ENCODE measurements at regions not wholly inside any gene's neighbourhood (a gene's known extent, or its start where the extent isn't known, plus 50 kb on each side); places are given as distances from the start of the nearest gene placed in this dataset.
A peak's percentile ranks its signal among the peaks of the same experiment; 100 is the strongest.

GRCh38 chr4:128572778-128573241 is 236.7 kb upstream of the JADE1 start:
- BruUV-seq (replicated peaks): no TSS peak
- no peaks in the 10 kb centered on the region for H3K27me3 ChIP-seq (ENCODE audit: insufficient read depth, low read depth)
- no peaks in the 10 kb centered on the region for H3F3A ChIP-seq (ENCODE audit: insufficient read depth, low read depth)
- DNase-seq: peak; percentile 19 to 45
- no peak overlapping the region for H3K4me2 ChIP-seq
- H3K79me2 ChIP-seq (ENCODE audit: low read depth): no peaks in the 10 kb centered on the region
- peak overlapping the region; percentile 46; the same call in 1 of the 2 replicates for H3K27ac ChIP-seq
- no peaks in the 10 kb centered on the region for H4K20me1 ChIP-seq (ENCODE audit: insufficient read depth)
- H3K4me1 ChIP-seq (replicated peaks; ENCODE audit: insufficient read depth): peaks cover 20% of the 10 kb centered on the region
- TF ChIP-seq CTCF (conservative IDR thresholded peaks at IDR 0.05): no peak
- TF ChIP-seq EZH2 (IDR thresholded peaks at IDR 0.05; ENCODE audit: low read depth): no peak
- no peaks in the 10 kb centered on the region for H3K36me3 ChIP-seq (ENCODE audit: low read depth)
- no peaks in the 10 kb centered on the region for H3K9me3 ChIP-seq (ENCODE audit: insufficient read depth, low read depth)
- intact Hi-C loops (cut with micrococcal nuclease; ENCODE audit: unreplicated experiment): loop anchor here (1.0 to 2.0 kb wide), 2 partner anchors 44 to 238 kb away; no protein-coding TSS in a partner anchor
- H3K4me3 ChIP-seq: no peak overlapping the region
- POLR2A ChIA-PET (ENCODE audit: unreplicated experiment): no interaction called here
- H2AFZ ChIP-seq: no peak overlapping the region
- CTCF ChIA-PET: interaction anchor here (0.6 kb wide), 1 partner anchor 237 kb away, joined by 6 read pairs; the partner anchor contains the start of gene JADE1
- H3K9me2 ChIP-seq (ENCODE audit: insufficient read depth): no peaks in the 10 kb centered on the region

- Histone ChIP-seq H4K20me1 (ENCODE audit: insufficient read depth) (no peaks in the 10 kb centered on the region), H3K9me3 (ENCODE audit: insufficient read depth, low read depth) (no peaks in the 10 kb centered on the region), H3F3A (ENCODE audit: insufficient read depth, low read depth) (no peaks in the 10 kb centered on the region), H2AFZ (no peak overlapping the region), H3K9me2 (ENCODE audit: insufficient read depth) (no peaks in the 10 kb centered on the region), H3K27me3 (ENCODE audit: insufficient read depth, low read depth) (no peaks in the 10 kb centered on the region), H3K4me1 (replicated peaks; ENCODE audit: insufficient read depth) (peaks cover 20% of the 10 kb centered on the region), H3K4me3 (no peak overlapping the region), H3K79me2 (ENCODE audit: low read depth) (no peaks in the 10 kb centered on the region), H3K4me2 (no peak overlapping the region), H3K36me3 (ENCODE audit: low read depth) (no peaks in the 10 kb centered on the region), H3K27ac (no peak overlapping the region)
- CTCF ChIA-PET: no interaction called here
- intact Hi-C loops (cut with micrococcal nuclease; ENCODE audit: unreplicated experiment): loop anchor here (1.0 to 2.0 kb wide), 2 partner anchors 43 to 240 kb away; no protein-coding TSS in a partner anchor
- peak; percentile 50 to 90 for DNase-seq
- POLR2A ChIA-PET (ENCODE audit: unreplicated experiment): interaction anchor here (0.5 kb wide), 1 partner anchor 218 kb away, joined by 6 read pairs; no protein-coding TSS in a partner anchor
- TF ChIP-seq CTCF (conservative IDR thresholded peaks at IDR 0.05): no peak
- no peak for TF ChIP-seq EZH2 (IDR thresholded peaks at IDR 0.05; ENCODE audit: low read depth)
- BruUV-seq (replicated peaks): no TSS peak
Observed at GRCh38 chr4:128571747-128572146, 237.8 kb upstream of the JADE1 start.

- no peak overlapping the region for H3K27ac ChIP-seq
- H4K20me1 ChIP-seq (ENCODE audit: insufficient read depth): no peaks in the 10 kb centered on the region
- no peak overlapping the region for H3K4me3 ChIP-seq
- TF ChIP-seq EZH2 (IDR thresholded peaks at IDR 0.05; ENCODE audit: low read depth) (no peak), CTCF (conservative IDR thresholded peaks at IDR 0.05) (no peak)
- no TSS peak for BruUV-seq (replicated peaks)
- no peaks in the 10 kb centered on the region for H3K9me2 ChIP-seq (ENCODE audit: insufficient read depth)
- intact Hi-C loops (cut with micrococcal nuclease; ENCODE audit: unreplicated experiment): no loop called here
- no peaks in the 10 kb centered on the region for H3K9me3 ChIP-seq (ENCODE audit: insufficient read depth, low read depth)
- H2AFZ ChIP-seq: no peak overlapping the region
- H3K27me3 ChIP-seq (ENCODE audit: insufficient read depth, low read depth): no peaks in the 10 kb centered on the region
- H3K36me3 ChIP-seq (ENCODE audit: low read depth): no peaks in the 10 kb centered on the region
- no peak overlapping the region for H3K4me2 ChIP-seq
- no peak for DNase-seq
- H3F3A ChIP-seq (ENCODE audit: insufficient read depth, low read depth): no peaks in the 10 kb centered on the region
- ChIA-PET POLR2A (ENCODE audit: unreplicated experiment) (no interaction called here), CTCF (no interaction called here)
- H3K4me1 ChIP-seq (replicated peaks; ENCODE audit: insufficient read depth): peaks cover 20% of the 10 kb centered on the region
- H3K79me2 ChIP-seq (ENCODE audit: low read depth): no peaks in the 10 kb centered on the region
Observed at GRCh38 chr4:128570387-128570975, 239.0 kb upstream of the JADE1 start.
